ENCODE measurements at regions not wholly inside any gene's neighbourhood (a gene's known extent, or its start where the extent isn't known, plus 50 kb on each side); places are given as distances from the start of the nearest gene placed in this dataset.

GRCh38 chr1:181206979-181207790 is 118.7 kb downstream of the IER5 start:
- Histone ChIP-seq H3K4me3 (no peak overlapping the region), H3K27me3 (no peaks in the 10 kb centered on the region), H3K9me3 (no peaks in the 10 kb centered on the region), H3K36me3 (no peaks in the 10 kb centered on the region), H3K4me1 (no peaks in the 10 kb centered on the region), H3K27ac (no peak overlapping the region)
- peak in 1 of 2 donors; percentile 42 for DNase-seq (ENCODE audit: low spot score in 2 of 2)
- intact Hi-C loops (cut with DNase I) = no loop called here
- no peak for TF ChIP-seq CTCF (IDR thresholded peaks at IDR 0.05)

- peak in 1 of 2 donors; percentile 13 for DNase-seq (ENCODE audit: low spot score in 2 of 2)
- no peak overlapping the region for H3K4me3 ChIP-seq
These were observed 119.6 kb downstream of the IER5 start for GRCh38 chr1:181208083-181208482.

GRCh38 chr1:181208967-181209366 is 120.5 kb downstream of the IER5 start:
- H3K9me3 ChIP-seq = no peaks in the 10 kb centered on the region
- H3K36me3 ChIP-seq = no peaks in the 10 kb centered on the region
- no peaks in the 10 kb centered on the region for H3K27me3 ChIP-seq
- peak in 1 of 2 donors; percentile 35 for DNase-seq (ENCODE audit: low spot score in 2 of 2)
- TF ChIP-seq CTCF (IDR thresholded peaks at IDR 0.05) = no peak
- intact Hi-C loops (cut with DNase I) = no loop called here
- no peak overlapping the region for H3K4me3 ChIP-seq
- H3K4me1 ChIP-seq = no peaks in the 10 kb centered on the region
- H3K27ac ChIP-seq = no peak overlapping the region

More at GRCh38 chr1:181208083-181208482, 119.6 kb downstream of the IER5 start:
- Histone ChIP-seq H3K27me3 (no peaks in the 10 kb centered on the region), H3K36me3 (no peaks in the 10 kb centered on the region), H3K9me3 (no peaks in the 10 kb centered on the region), H3K4me1 (no peaks in the 10 kb centered on the region), H3K27ac (no peak overlapping the region)
- TF ChIP-seq CTCF (IDR thresholded peaks at IDR 0.05) = no peak
- intact Hi-C loops (cut with DNase I) = no loop called here

- no peak for TF ChIP-seq CTCF (IDR thresholded peaks at IDR 0.05)
- H3K36me3 ChIP-seq = no peaks in the 10 kb centered on the region
- no peaks in the 10 kb centered on the region for H3K4me1 ChIP-seq
- H3K27me3 ChIP-seq = no peaks in the 10 kb centered on the region
- H3K27ac ChIP-seq = no peak overlapping the region
- no peak for DNase-seq (ENCODE audit: low spot score in 2 of 2)
- H3K4me3 ChIP-seq = no peak overlapping the region
- no peaks in the 10 kb centered on the region for H3K9me3 ChIP-seq
- intact Hi-C loops (cut with DNase I) = no loop called here
These were observed 124.6 kb downstream of the IER5 start for GRCh38 chr1:181213056-181213455.

GRCh38 chr1:181216591-181216994 is 128.1 kb downstream of the IER5 start:
- no peaks in the 10 kb centered on the region for H3K9me3 ChIP-seq
- DNase-seq (ENCODE audit: low spot score in 2 of 2) = no peak
- no peaks in the 10 kb centered on the region for H3K4me1 ChIP-seq
- TF ChIP-seq CTCF (IDR thresholded peaks at IDR 0.05) = no peak
- no peak overlapping the region for H3K27ac ChIP-seq
- H3K36me3 ChIP-seq = no peaks in the 10 kb centered on the region
- intact Hi-C loops (cut with DNase I) = no loop called here
- no peaks in the 10 kb centered on the region for H3K27me3 ChIP-seq
- H3K4me3 ChIP-seq = no peak overlapping the region

All from ascending aorta (tissue), 2 donors.